ENCODE measurements at regions not wholly inside any gene's neighbourhood (a gene's known extent, or its start where the extent isn't known, plus 50 kb on each side); places are given as distances from the start of the nearest gene placed in this dataset.

- DNase-seq: no peak
Observed at GRCh38 chr4:14831416-14831815, 170.9 kb upstream of the CPEB2 start.

- DNase-seq: no peak
Observed at GRCh38 chr4:14833053-14833452, 169.2 kb upstream of the CPEB2 start.

GRCh38 chr4:14834382-14834781, 167.9 kb upstream of the CPEB2 start:
- no peak for DNase-seq

DNA sequence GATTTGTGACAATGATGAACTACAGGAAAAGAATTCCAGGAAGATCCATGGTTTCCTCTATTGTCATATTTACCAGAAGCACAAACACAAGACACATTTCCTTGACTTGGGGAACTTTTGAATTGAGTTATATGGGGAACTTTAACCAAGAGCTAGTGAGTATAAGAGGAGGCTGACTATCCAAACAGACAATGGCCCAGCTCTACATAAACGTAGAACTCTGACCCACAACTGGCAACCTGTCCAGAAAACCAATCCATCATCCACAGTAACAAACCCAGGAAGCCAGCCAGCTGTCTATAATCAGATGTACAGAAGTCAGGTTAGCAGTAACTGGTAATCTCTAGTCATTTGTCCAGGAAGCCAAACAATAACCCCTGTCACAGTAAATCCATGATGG, 167.0 kb upstream of the CPEB2 start:
- no peak for DNase-seq

GRCh38 chr4:14835708-14836425, 166.4 kb upstream of the CPEB2 start:
- no peak for DNase-seq

DNA sequence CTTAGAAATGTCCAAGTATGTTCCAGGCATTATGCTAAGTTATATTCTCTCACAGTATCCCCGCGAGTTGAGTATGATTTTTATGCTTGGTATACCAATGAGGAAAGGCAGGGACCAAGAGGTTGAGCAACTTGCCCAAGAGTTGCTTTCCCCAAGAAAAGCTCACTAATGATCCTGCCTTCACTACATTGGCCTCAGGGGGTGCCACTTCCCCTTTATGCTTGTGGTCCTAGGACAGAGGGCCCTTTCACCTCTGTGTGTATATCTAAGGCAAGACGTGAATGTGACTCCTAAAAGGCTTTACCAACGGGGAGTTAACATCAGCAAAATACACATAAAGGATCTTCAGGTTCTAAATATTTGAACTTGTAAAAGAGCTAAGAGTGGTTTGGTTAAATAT, 164.4 kb upstream of the CPEB2 start:
- no peak for DNase-seq

- DNase-seq: no peak
Observed at GRCh38 chr4:14841801-14842768, 160.2 kb upstream of the CPEB2 start.

- DNase-seq: no peak
Observed at GRCh38 chr4:14842964-14843630, 159.2 kb upstream of the CPEB2 start.

GRCh38 chr4:14844061-14844460, 158.2 kb upstream of the CPEB2 start:
- no peak for DNase-seq

DNA sequence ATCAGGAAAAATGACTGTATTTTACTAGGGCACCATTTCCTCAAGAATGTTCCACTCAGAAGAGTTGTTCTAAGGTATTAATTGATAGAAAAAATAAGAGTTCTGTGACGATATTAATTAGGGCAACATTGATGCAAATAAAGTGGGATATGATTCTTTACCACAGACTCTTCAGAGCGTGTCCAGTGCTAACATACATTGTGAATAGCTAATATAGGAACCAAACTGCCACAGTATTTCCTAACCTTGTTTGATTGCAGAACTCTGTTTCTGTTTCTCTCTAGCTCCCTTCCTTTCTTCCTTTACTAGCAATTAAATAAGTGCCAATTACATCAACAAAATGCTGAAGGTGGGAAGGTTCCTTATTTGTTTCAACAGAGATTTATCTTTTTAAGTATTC, 154.1 kb upstream of the CPEB2 start:
- no peak for DNase-seq

- no peak for DNase-seq
Observed at GRCh38 chr4:14850455-14851097, 151.7 kb upstream of the CPEB2 start.

DNA sequence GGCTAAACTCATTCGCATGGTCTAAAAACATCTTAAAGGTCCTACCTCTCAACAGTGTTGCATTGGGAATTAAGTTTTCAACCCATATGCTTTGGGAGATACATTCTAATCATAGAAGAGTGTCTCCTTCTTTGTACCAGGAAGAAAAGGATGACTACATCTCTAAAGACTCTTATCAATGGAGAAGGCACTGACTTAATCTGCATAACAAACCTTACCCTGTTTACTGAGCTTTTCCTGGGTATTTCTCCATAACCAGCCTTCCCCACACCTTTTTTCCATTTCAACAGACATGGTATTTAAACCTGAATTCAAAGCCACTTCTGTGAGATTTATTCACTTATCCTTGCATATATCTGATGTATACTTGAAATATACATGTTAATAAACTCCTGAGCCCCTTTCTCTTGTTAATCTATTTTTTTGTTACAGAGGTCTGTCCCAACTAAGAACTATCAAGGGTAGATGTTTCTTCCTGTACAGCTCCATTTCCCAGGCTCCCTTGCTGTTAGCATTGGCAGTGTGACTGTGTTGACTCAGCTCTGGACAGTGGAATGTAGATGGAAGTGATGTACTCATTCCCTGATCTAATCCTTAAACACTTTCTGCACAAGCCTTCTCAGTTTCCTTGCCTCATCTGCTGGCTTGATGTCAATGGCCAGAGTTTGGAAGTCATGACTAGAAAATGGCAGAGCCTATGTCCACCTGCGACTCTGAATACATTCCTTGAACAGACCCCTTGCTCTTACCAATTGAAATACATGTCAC, 148.9 kb upstream of the CPEB2 start:
- DNase-seq: no peak

DNA sequence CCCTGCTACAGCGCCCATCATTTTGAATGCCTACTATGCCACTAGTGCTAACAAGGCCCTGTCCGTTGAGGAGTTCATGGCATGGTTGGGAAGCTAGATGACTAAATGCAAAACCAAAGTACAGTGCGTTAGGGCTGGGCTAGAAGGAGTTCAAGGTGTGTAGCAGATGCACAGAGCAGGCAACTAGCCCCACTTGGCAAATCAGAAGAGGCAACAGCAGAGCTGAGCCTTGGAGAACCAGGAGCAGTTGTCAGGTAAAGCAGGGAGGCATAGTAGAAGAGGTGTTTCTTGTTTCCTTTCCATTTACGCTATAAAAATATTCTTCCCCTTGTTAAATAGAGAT, 146.6 kb upstream of the CPEB2 start:
- DNase-seq: no peak

GRCh38 chr4:14856062-14856933, 146.0 kb upstream of the CPEB2 start:
- peak; percentile 86 for DNase-seq

DNA sequence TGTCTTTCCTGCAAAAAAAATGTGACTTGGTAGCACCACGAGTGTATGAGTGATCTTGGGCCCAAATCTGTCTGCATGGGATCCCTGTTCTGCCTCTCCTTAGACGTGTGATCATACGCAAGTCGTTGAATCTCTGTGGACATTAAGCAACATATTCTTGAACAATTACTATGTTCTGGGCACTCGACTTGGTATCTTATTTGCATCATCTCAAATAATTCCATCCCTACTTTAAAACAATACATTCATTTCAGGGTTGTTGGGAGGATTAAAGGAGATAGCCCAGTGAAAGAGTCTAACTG, 145.4 kb upstream of the CPEB2 start:
- DNase-seq: no peak

GRCh38 chr4:14857475-14857874, 144.8 kb upstream of the CPEB2 start:
- no peak for DNase-seq

GRCh38 chr4:14857981-14858380, 144.3 kb upstream of the CPEB2 start:
- DNase-seq: no peak

- DNase-seq: no peak
Observed at GRCh38 chr4:14862891-14863290, 139.4 kb upstream of the CPEB2 start.

- DNase-seq: no peak
Observed at GRCh38 chr4:14863418-14864364, 138.6 kb upstream of the CPEB2 start.

DNA sequence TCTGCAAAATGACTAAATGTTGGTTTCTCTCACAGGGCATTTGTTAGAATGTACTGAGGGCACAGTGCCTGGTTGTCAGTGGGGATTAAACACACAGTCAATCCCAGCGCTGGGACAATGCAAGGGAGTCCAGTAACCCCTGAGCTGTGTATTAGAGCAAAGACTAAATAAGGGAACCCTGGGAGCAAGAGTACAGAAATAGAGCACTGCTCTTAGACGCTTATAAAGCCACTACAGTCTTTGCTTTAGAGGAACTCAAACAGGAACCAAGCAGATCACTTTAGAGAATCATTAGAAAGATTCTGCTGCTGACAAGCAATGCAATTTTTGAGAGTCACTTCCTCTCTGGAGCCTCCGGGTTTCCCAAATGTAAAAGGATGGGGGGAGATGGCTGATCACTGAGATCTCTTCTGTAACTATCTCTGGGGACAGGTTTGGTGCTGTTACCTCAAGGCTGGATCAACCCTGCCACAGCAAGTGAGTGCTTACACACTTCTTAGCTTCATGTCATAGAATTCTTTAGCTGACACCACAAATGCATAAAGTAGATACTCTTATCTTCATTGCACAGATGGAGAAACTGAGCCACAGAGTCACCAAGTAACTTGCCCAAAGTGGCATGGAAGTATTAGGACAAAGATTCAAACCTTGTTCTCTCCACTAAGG, 137.8 kb upstream of the CPEB2 start:
- DNase-seq: no peak
